ENCODE measurements at regions not wholly inside any gene's neighbourhood (a gene's known extent, or its start where the extent isn't known, plus 50 kb on each side); places are given as distances from the start of the nearest gene placed in this dataset.

GRCh38 chr1:187516874-187517273, 688.1 kb downstream of the PLA2G4A start:
- no peak overlapping the region for H3K4me3 Mint-ChIP-seq
- H3K27me3 Mint-ChIP-seq = no peaks in the 10 kb centered on the region
- H3K27ac ChIP-seq (ENCODE audit: low read depth in 1 of 2, low read length in 2 of 2) = no peak overlapping the region
- H3K4me1 Mint-ChIP-seq (ENCODE audit: low read depth) = no peaks in the 10 kb centered on the region
- H3K9me3 ChIP-seq (ENCODE audit: control insufficient read depth in 1 of 2, insufficient read depth in 1 of 2, low read length in 2 of 2) = no peaks in the 10 kb centered on the region
- H3K36me3 ChIP-seq (ENCODE audit: insufficient read depth, low read length) = no peaks in the 10 kb centered on the region
- no peak overlapping the region for H3K27ac Mint-ChIP-seq
- H3K4me3 ChIP-seq (ENCODE audit: low read length) = no peak overlapping the region
- H3K27me3 ChIP-seq (ENCODE audit: control insufficient read depth in 1 of 2, insufficient read depth in 2 of 2, low read length in 2 of 2) = no peaks in the 10 kb centered on the region
- intact Hi-C loops (cut with DNase I, micrococcal nuclease) = no loop called here
- TF ChIP-seq CTCF (IDR thresholded peaks at IDR 0.05) = no peak
- ChIA-PET CTCF (no interaction called here), POLR2A (no interaction called here)
- H3K9me3 Mint-ChIP-seq = peaks cover 6% of the 10 kb centered on the region
- H3K36me3 Mint-ChIP-seq (ENCODE audit: low read depth) = no peaks in the 10 kb centered on the region
- no peak for ATAC-seq (ENCODE audit: poor library complexity)
- DNase-seq = no peak
- H3K4me1 ChIP-seq (ENCODE audit: insufficient read depth, low read length) = no peaks in the 10 kb centered on the region

GRCh38 chr1:187517546-187517945, 688.8 kb downstream of the PLA2G4A start:
- ChIA-PET POLR2A (no interaction called here), CTCF (no interaction called here)
- ATAC-seq (ENCODE audit: poor library complexity) (no peak), DNase-seq (no peak)
- Mint-ChIP-seq H3K4me3 (no peak overlapping the region), H3K4me1 (ENCODE audit: low read depth) (no peaks in the 10 kb centered on the region), H3K27ac (no peak overlapping the region), H3K9me3 (peaks cover 6% of the 10 kb centered on the region), H3K36me3 (ENCODE audit: low read depth) (no peaks in the 10 kb centered on the region), H3K27me3 (no peaks in the 10 kb centered on the region)
- no peaks in the 10 kb centered on the region for H3K36me3 ChIP-seq (ENCODE audit: insufficient read depth, low read length)
- intact Hi-C loops (cut with DNase I, micrococcal nuclease) = no loop called here
- no peaks in the 10 kb centered on the region for H3K27me3 ChIP-seq (ENCODE audit: control insufficient read depth in 1 of 2, insufficient read depth in 2 of 2, low read length in 2 of 2)
- no peaks in the 10 kb centered on the region for H3K4me1 ChIP-seq (ENCODE audit: insufficient read depth, low read length)
- H3K27ac ChIP-seq (ENCODE audit: low read depth in 1 of 2, low read length in 2 of 2) = no peak overlapping the region
- no peak overlapping the region for H3K4me3 ChIP-seq (ENCODE audit: low read length)
- no peak for TF ChIP-seq CTCF (IDR thresholded peaks at IDR 0.05)
- H3K9me3 ChIP-seq (ENCODE audit: control insufficient read depth in 1 of 2, insufficient read depth in 1 of 2, low read length in 2 of 2) = no peaks in the 10 kb centered on the region

- Mint-ChIP-seq H3K4me3 (no peak overlapping the region), H3K27me3 (no peaks in the 10 kb centered on the region), H3K27ac (no peak overlapping the region), H3K9me3 (peaks cover 9% of the 10 kb centered on the region), H3K36me3 (ENCODE audit: low read depth) (no peaks in the 10 kb centered on the region), H3K4me1 (ENCODE audit: low read depth) (no peaks in the 10 kb centered on the region)
- H3K4me1 ChIP-seq (ENCODE audit: insufficient read depth, low read length) = no peaks in the 10 kb centered on the region
- no peaks in the 10 kb centered on the region for H3K27me3 ChIP-seq (ENCODE audit: control insufficient read depth in 1 of 2, insufficient read depth in 2 of 2, low read length in 2 of 2)
- POLR2A ChIA-PET = no interaction called here
- H3K36me3 ChIP-seq (ENCODE audit: insufficient read depth, low read length) = no peaks in the 10 kb centered on the region
- H3K9me3 ChIP-seq (ENCODE audit: control insufficient read depth in 1 of 2, insufficient read depth in 1 of 2, low read length in 2 of 2) = no peaks in the 10 kb centered on the region
- CTCF ChIA-PET = no interaction called here
- intact Hi-C loops (cut with DNase I, micrococcal nuclease) = no loop called here
- no peak for TF ChIP-seq CTCF (IDR thresholded peaks at IDR 0.05)
- no peak overlapping the region for H3K4me3 ChIP-seq (ENCODE audit: low read length)
- no peak overlapping the region for H3K27ac ChIP-seq (ENCODE audit: low read depth in 1 of 2, low read length in 2 of 2)
- no peak for DNase-seq
- no peak for ATAC-seq (ENCODE audit: poor library complexity)
These were observed 698.6 kb downstream of the PLA2G4A start for GRCh38 chr1:187527346-187527745.
